ENCODE measurements at regions not wholly inside any gene's neighbourhood (a gene's known extent, or its start where the extent isn't known, plus 50 kb on each side); places are given as distances from the start of the nearest gene placed in this dataset.

DNA sequence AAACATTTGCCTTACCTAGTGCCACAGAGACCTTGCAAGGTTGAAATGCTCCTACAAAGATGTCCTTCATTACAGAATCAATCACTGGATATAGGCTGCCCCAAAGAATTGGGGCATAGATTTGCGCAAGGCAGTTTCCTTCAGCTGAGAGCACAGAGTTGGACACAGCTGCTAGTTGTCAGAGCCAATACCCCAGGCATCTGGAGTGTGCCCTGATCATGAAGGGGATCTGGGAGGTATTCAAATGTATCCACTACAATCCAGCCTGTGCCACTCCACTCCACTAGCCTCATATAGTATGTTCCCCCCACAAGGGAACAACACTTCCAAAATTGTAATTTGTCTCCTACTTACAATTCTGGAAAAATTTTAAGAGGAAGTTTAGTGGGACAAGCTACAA lies 62.3 kb upstream of the ITPRID2 start:
- TF ChIP-seq FOS (IDR thresholded peaks at IDR 0.05; ENCODE audit: borderline replicate concordance, insufficient read depth, low read length) (no peak), EZH2 (IDR thresholded peaks at IDR 0.05; ENCODE audit: borderline replicate concordance, low read depth, low read length, severe bottlenecking) (no peak), POLR2A (IDR thresholded peaks at IDR 0.05; ENCODE audit: low read depth, low read length) (no peak)
- TF ChIP-seq, protein P1, sequence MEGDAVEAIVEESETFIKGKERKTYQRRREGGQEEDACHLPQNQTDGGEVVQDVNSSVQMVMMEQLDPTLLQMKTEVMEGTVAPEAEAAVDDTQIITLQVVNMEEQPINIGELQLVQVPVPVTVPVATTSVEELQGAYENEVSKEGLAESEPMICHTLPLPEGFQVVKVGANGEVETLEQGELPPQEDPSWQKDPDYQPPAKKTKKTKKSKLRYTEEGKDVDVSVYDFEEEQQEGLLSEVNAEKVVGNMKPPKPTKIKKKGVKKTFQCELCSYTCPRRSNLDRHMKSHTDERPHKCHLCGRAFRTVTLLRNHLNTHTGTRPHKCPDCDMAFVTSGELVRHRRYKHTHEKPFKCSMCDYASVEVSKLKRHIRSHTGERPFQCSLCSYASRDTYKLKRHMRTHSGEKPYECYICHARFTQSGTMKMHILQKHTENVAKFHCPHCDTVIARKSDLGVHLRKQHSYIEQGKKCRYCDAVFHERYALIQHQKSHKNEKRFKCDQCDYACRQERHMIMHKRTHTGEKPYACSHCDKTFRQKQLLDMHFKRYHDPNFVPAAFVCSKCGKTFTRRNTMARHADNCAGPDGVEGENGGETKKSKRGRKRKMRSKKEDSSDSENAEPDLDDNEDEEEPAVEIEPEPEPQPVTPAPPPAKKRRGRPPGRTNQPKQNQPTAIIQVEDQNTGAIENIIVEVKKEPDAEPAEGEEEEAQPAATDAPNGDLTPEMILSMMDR (IDR thresholded peaks at IDR 0.05; ENCODE audit: extremely low read depth in 1 of 2, insufficient read depth in 1 of 2, low read depth in 1 of 2, low read length in 2 of 2) = no peak

All from endothelial cell of umbilical vein (primary cell).